ENCODE measurements at regions not wholly inside any gene's neighbourhood (a gene's known extent, or its start where the extent isn't known, plus 50 kb on each side); places are given as distances from the start of the nearest gene placed in this dataset.

GRCh38 chr6:159513914-159514313 is 179.1 kb downstream of the SOD2 start:
- no peak for TF ChIP-seq TAF1 (IDR thresholded peaks at IDR 0.05; ENCODE audit: borderline replicate concordance, low read depth, low read length)
- TF ChIP-seq POLR2AphosphoS5 (IDR thresholded peaks at IDR 0.05; ENCODE audit: low read depth, low read length) = no peak
- TF ChIP-seq POLR2A (IDR thresholded peaks at IDR 0.05; ENCODE audit: low read depth, low read length) = no peak
- FAIRE-seq = no peak
- no peak for DNase-seq (ENCODE audit: insufficient read length)

- no peak for FAIRE-seq
- TF ChIP-seq POLR2AphosphoS5 (IDR thresholded peaks at IDR 0.05; ENCODE audit: low read depth, low read length) (no peak), TAF1 (IDR thresholded peaks at IDR 0.05; ENCODE audit: borderline replicate concordance, low read depth, low read length) (no peak), POLR2A (IDR thresholded peaks at IDR 0.05; ENCODE audit: low read depth, low read length) (no peak)
- no peak for DNase-seq (ENCODE audit: insufficient read length)
These were observed 179.8 kb downstream of the SOD2 start for GRCh38 chr6:159513074-159513720.

DNA sequence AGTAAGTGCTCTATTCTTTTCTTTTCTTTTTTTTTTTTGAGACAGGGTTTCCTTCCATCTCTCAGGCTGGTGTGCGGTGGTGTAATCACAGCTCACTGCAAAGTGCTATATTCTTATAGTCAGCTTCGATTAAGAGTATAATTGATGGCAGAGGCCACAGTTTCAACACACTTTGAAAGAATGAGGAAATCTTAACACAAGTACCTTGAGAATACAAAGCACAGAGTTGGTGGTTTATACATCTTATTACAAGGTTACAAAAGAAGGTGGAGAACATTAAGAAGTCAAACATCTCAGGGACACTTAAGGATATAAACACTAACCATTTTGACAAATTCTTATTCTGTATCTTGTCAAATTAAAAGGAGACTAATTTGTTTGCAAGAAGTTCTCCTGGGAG is 180.5 kb downstream of the SOD2 start:
- TF ChIP-seq POLR2A (IDR thresholded peaks at IDR 0.05; ENCODE audit: low read depth, low read length) = no peak
- TF ChIP-seq TAF1 (IDR thresholded peaks at IDR 0.05; ENCODE audit: borderline replicate concordance, low read depth, low read length) = no peak
- no peak for FAIRE-seq
- no peak for DNase-seq (ENCODE audit: insufficient read length)

DNA sequence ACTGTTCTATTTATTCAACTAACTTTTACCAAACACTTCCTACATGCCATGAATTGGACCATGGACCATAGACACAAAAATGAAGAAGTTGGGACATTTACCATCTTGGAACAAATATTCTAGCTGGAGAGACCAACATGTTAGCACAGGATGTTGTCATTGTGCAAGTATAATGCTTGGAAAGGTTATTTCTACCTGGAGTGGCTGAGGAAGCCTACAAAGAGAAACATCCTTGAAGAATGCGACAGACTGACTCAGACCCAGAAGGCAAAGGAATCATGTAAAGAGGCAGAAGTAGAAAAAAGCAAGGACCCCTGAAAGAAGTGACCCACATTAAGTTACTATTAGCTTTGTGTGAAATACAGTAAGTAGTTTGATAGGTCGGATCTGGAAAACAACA is 180.9 kb downstream of the SOD2 start:
- FAIRE-seq (no peak), DNase-seq (ENCODE audit: insufficient read length) (no peak)
- TF ChIP-seq TAF1 (IDR thresholded peaks at IDR 0.05; ENCODE audit: borderline replicate concordance, low read depth, low read length) = no peak
- no peak for TF ChIP-seq POLR2A (IDR thresholded peaks at IDR 0.05; ENCODE audit: low read depth, low read length)
- no peak for TF ChIP-seq POLR2AphosphoS5 (IDR thresholded peaks at IDR 0.05; ENCODE audit: low read depth, low read length)

DNA sequence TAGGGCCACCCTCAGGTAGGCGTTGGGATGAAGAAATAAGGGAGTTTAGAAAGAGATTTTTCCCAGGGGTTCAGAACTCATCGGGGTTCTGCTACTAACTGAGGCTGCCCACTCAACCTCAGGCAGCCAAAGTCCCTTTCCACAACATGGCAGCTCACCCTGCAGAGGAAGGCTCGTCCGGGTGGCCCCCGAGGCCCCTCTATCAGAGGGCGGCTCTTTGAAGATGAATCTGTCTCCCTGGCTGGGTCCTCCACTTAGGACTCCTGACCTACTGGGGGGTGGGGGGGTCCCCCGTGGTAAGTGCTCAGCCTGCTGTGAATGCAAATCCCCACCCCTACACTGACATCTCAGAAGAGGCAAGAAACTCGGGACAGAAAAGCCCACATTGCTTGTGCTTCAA is 182.9 kb downstream of the SOD2 start:
- FAIRE-seq (no peak), DNase-seq (ENCODE audit: insufficient read length) (no peak)
- TF ChIP-seq POLR2AphosphoS5 (IDR thresholded peaks at IDR 0.05; ENCODE audit: low read depth, low read length) (no peak), TAF1 (IDR thresholded peaks at IDR 0.05; ENCODE audit: borderline replicate concordance, low read depth, low read length) (no peak), POLR2A (IDR thresholded peaks at IDR 0.05; ENCODE audit: low read depth, low read length) (no peak)

DNA sequence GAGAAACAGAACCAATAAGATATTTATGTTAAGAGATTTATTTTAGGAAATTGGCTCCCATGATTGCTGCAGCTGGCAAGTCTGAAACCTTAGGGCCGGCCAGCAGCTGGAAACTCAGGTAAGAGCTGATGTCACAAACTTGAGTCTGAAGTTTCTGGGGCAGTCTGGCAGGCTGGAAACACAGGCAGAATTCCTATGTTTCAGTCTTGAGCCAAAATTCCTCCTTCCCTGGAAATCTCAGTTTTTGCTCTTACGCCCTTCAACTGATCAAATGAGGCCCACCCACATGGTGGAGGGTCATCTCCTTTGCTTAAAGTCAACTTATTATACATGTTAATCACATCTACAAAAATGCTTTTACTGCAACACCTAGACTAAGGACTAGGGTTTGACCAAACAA is 184.1 kb downstream of the SOD2 start:
- DNase-seq (ENCODE audit: insufficient read length) = no peak
- FAIRE-seq = no peak
- TF ChIP-seq POLR2AphosphoS5 (IDR thresholded peaks at IDR 0.05; ENCODE audit: low read depth, low read length) (no peak), TAF1 (IDR thresholded peaks at IDR 0.05; ENCODE audit: borderline replicate concordance, low read depth, low read length) (no peak), POLR2A (IDR thresholded peaks at IDR 0.05; ENCODE audit: low read depth, low read length) (no peak)

DNA sequence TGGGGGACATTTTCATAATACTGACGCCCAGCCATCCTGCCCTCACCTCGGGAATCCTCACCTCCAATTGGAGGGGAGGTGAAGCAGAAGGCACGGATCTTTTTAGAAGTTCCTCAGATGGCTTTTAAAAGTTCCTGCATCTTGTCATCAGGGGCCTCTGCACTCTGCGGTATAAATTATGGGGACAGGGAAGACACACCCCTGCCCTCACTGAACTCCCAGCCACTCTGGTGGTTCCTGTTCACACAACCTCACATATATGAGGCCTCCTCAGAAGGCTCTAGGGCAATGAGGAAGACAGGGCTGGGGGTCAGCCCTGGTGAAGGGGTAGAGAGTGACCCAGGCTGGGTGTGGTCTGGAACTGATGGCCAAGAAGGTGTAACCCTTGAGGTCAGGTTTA is 187.0 kb downstream of the SOD2 start:
- TF ChIP-seq POLR2AphosphoS5 (IDR thresholded peaks at IDR 0.05; ENCODE audit: low read depth, low read length) = no peak
- no peak for FAIRE-seq
- no peak for DNase-seq (ENCODE audit: insufficient read length)

- no peak for FAIRE-seq
- TF ChIP-seq POLR2AphosphoS5 (IDR thresholded peaks at IDR 0.05; ENCODE audit: low read depth, low read length) (no peak), POLR2A (IDR thresholded peaks at IDR 0.05; ENCODE audit: low read depth, low read length) (no peak), TAF1 (IDR thresholded peaks at IDR 0.05; ENCODE audit: borderline replicate concordance, low read depth, low read length) (no peak)
- no peak for DNase-seq (ENCODE audit: insufficient read length)
These were observed 187.7 kb downstream of the SOD2 start for GRCh38 chr6:159505140-159505922.

GRCh38 chr6:159501558-159501957 is 191.5 kb downstream of the SOD2 start:
- no peak for DNase-seq (ENCODE audit: insufficient read length)
- TF ChIP-seq POLR2A (IDR thresholded peaks at IDR 0.05; ENCODE audit: low read depth, low read length) (no peak), POLR2AphosphoS5 (IDR thresholded peaks at IDR 0.05; ENCODE audit: low read depth, low read length) (no peak), TAF1 (IDR thresholded peaks at IDR 0.05; ENCODE audit: borderline replicate concordance, low read depth, low read length) (no peak)
- FAIRE-seq = no peak

DNA sequence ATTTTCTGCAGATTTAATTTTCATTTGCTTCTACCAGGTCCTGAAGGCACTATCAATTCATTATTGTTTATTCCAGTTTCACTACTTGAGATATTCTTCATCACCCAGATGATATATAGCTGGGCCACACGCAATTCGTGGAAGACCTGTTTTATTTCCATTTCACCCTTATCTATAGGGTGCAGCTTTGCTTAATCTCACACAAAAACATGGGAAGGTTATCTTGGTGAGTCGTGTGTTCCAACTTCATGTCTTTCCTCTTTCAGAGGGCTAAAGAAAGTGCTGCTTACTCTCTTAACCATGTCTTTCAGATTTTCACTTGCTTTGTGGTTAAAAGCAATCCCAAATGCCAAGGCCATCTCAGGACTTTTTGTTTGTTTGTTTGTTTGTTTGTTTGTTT is 194.0 kb downstream of the SOD2 start:
- FAIRE-seq = no peak
- DNase-seq (ENCODE audit: insufficient read length) = no peak
- no peak for TF ChIP-seq POLR2AphosphoS5 (IDR thresholded peaks at IDR 0.05; ENCODE audit: low read depth, low read length)
- no peak for TF ChIP-seq TAF1 (IDR thresholded peaks at IDR 0.05; ENCODE audit: borderline replicate concordance, low read depth, low read length)
- no peak for TF ChIP-seq POLR2A (IDR thresholded peaks at IDR 0.05; ENCODE audit: low read depth, low read length)

- FAIRE-seq (no peak), DNase-seq (ENCODE audit: insufficient read length) (no peak)
- TF ChIP-seq POLR2A (IDR thresholded peaks at IDR 0.05; ENCODE audit: low read depth, low read length) = no peak
- no peak for TF ChIP-seq TAF1 (IDR thresholded peaks at IDR 0.05; ENCODE audit: borderline replicate concordance, low read depth, low read length)
- no peak for TF ChIP-seq POLR2AphosphoS5 (IDR thresholded peaks at IDR 0.05; ENCODE audit: low read depth, low read length)
These were observed 198.5 kb downstream of the SOD2 start for GRCh38 chr6:159494586-159494972.

DNA sequence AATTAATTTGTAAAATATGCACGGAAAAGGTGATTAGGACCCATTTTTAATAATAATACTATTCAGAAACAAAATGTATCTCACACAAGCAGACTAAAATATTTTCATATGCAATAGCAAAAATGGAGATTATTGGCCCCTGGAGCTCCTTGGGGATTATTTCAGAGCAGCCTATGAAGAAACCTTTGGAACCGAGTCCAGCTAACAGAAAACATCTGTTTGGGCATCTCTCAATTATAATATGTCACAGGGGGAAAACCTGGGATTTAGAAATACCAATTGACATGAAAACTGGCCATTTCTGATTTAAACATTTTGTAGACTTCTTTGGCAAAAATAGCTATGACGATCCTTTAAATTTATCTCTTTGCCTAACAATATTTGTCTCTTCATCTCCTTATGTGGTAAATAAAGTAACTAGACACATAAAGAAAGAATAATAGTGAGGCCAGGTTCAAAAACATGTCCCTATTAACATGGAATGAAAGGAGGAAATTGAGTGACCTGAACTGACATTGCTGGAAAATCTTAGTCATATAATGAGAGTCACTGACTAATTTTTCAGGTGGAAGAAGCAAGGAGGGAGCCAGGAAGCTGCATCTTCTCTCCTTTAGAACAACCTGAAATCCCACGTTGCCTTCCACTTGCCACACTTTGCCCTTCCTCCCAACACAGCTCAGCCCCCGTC is 199.0 kb downstream of the SOD2 start:
- no peak for TF ChIP-seq POLR2AphosphoS5 (IDR thresholded peaks at IDR 0.05; ENCODE audit: low read depth, low read length)
- TF ChIP-seq TAF1 (IDR thresholded peaks at IDR 0.05; ENCODE audit: borderline replicate concordance, low read depth, low read length) = no peak
- no peak for TF ChIP-seq POLR2A (IDR thresholded peaks at IDR 0.05; ENCODE audit: low read depth, low read length)
- FAIRE-seq (no peak), DNase-seq (ENCODE audit: insufficient read length) (no peak)
